IMR-90 (cell line): ENCODE measurements at regions not wholly inside any gene's neighbourhood (a gene's known extent, or its start where the extent isn't known, plus 50 kb on each side); places are given as distances from the start of the nearest gene placed in this dataset.

Experiments
- ATAC-seq: fragments of 200-7000 bp; cut with Tn5 transposase; 2 replicates; pipeline ENCODE4 v1.9.1; 2020; ENCODE audit warnings: low read depth, mild to moderate bottlenecking, moderate library complexity
- BruUV-seq: library from RNA; stranded (reverse); fragments of 400-500 nt; replicated peaks from 2 replicates; lab custom pipeline; 2021; lab: Mats Ljungman, UMichigan
- CTCF ChIA-PET: fragments of 300-600 bp; formaldehyde crosslinking; extraction: SDS; loops from one replicate; lab custom pipeline; 2021; ENCODE audit warnings: antibody characterized with exemption; lab: Yijun Ruan, JAX
- POLR2A ChIA-PET: fragments of 300-600 bp; sonication (Branson Sonifier 250); formaldehyde crosslinking; loops from one replicate; lab custom pipeline; 2022; ENCODE audit warnings: antibody characterized with exemption; ENCODE audit not compliant: unreplicated experiment; lab: Charles Lee
- DNase-seq: peaks from one replicate; pipeline ENCODE4 v3.0.0; 2013
- H2AFZ ChIP-seq: replicated peaks from 2 replicates; pipeline ENCODE3; 2013; ENCODE audit warnings: low read length, mild to moderate bottlenecking; ENCODE audit not compliant: poor library complexity
- H2AK5ac ChIP-seq: 2 replicates; pipeline ENCODE4 v1.6.1; 2013; ENCODE audit warnings: low read depth, low read length, inconsistent platforms
- H2AK9ac ChIP-seq: replicated peaks from 2 replicates; pipeline ENCODE3; 2013; ENCODE audit warnings: mild to moderate bottlenecking, low read depth, low read length, moderate library complexity; ENCODE audit not compliant: poor library complexity
- H2BK120ac ChIP-seq: 2 replicates; pipeline ENCODE4 v1.6.1; 2013; ENCODE audit warnings: low read depth, low read length, inconsistent platforms
- H2BK15ac ChIP-seq: 3 replicates; pipeline ENCODE4 v1.6.1; 2013; ENCODE audit warnings: low read depth, low read length, inconsistent platforms
- H2BK20ac ChIP-seq: 2 replicates; pipeline ENCODE4 v1.6.1; 2013; ENCODE audit warnings: low read depth, mild to moderate bottlenecking, inconsistent platforms, low read length, moderate library complexity
- H2BK5ac ChIP-seq: 2 replicates; pipeline ENCODE4 v1.6.1; 2013; ENCODE audit warnings: mild to moderate bottlenecking, low read depth, low read length, inconsistent platforms; ENCODE audit not compliant: poor library complexity, severe bottlenecking
- H3K14ac ChIP-seq: replicated peaks from 2 replicates; pipeline ENCODE4 v1.6.1; 2013; ENCODE audit warnings: low read depth, low read length, inconsistent platforms
- H3K18ac ChIP-seq: 2 replicates; pipeline ENCODE4 v1.6.1; 2013; ENCODE audit warnings: low read depth, low read length, control low read depth
- H3K23ac ChIP-seq: 2 replicates; pipeline ENCODE4 v1.6.1; 2013; ENCODE audit warnings: low read depth, low read length, inconsistent platforms
- H3K27ac ChIP-seq: 2 replicates; pipeline ENCODE4 v1.5.1; 2013; ENCODE audit warnings: mild to moderate bottlenecking, control low read depth, low read length; ENCODE audit not compliant: insufficient read depth
- H3K27me3 ChIP-seq: 2 replicates; pipeline ENCODE4 v1.6.1; 2013; ENCODE audit warnings: low read length; ENCODE audit not compliant: control insufficient read depth, insufficient read depth
- H3K36me3 ChIP-seq: 2 replicates; pipeline ENCODE4 v1.6.1; 2013; ENCODE audit warnings: low read length, mixed read lengths; ENCODE audit not compliant: control insufficient read depth, insufficient read depth
- H3K4ac ChIP-seq: 2 replicates; pipeline ENCODE4 v1.6.1; 2013; ENCODE audit warnings: low read depth, low read length, inconsistent platforms
- H3K4me1 ChIP-seq: 2 replicates; pipeline ENCODE4 v1.6.1; 2013; ENCODE audit warnings: low read length, mixed read lengths; ENCODE audit not compliant: control insufficient read depth, insufficient read depth
- H3K4me2 ChIP-seq: 2 replicates; pipeline ENCODE4 v1.6.1; 2013; ENCODE audit warnings: low read depth, mild to moderate bottlenecking, control low read depth, low read length, moderate library complexity
- H3K4me3 ChIP-seq: 2 replicates; pipeline ENCODE4 v1.5.1; 2013; ENCODE audit warnings: low read depth, mild to moderate bottlenecking, control low read depth, low read length, moderate library complexity; ENCODE audit not compliant: insufficient read depth
- H3K56ac ChIP-seq: 2 replicates; pipeline ENCODE4 v1.6.1; 2013; ENCODE audit warnings: low read length, inconsistent platforms; ENCODE audit not compliant: insufficient read depth; ENCODE audit errors: extremely low read depth
- H3K79me1 ChIP-seq, 2 experiments: 2 replicates each; pipeline ENCODE4 v1.6.1; 2013; ENCODE audit warnings: low read length in 2 of 2, inconsistent platforms in 1 of 2, low read depth in 1 of 2
- H3K9ac ChIP-seq: 2 replicates; pipeline ENCODE4 v1.6.1; 2013; ENCODE audit warnings: low read depth, low read length, control low read depth
- H3K9me1 ChIP-seq: 2 replicates; pipeline ENCODE4 v1.6.1; 2013; ENCODE audit warnings: low read length, inconsistent platforms; ENCODE audit not compliant: insufficient read depth
- H3K9me3 ChIP-seq: 2 replicates; pipeline ENCODE4 v1.6.1; 2013; ENCODE audit warnings: low read length; ENCODE audit not compliant: control insufficient read depth, insufficient read depth
- H4K20me1 ChIP-seq: 2 replicates; pipeline ENCODE4 v1.6.1; 2013; ENCODE audit warnings: low read length, inconsistent platforms; ENCODE audit not compliant: insufficient read depth
- H4K5ac ChIP-seq: 2 replicates; pipeline ENCODE4 v1.6.1; 2013; ENCODE audit warnings: mild to moderate bottlenecking, low read depth, low read length, control low read depth
- H4K8ac ChIP-seq, 2 experiments: 2 replicates each; pipeline ENCODE4 v1.6.1; 2013; ENCODE audit warnings: low read depth in 2 of 2, low read length in 2 of 2, control low read depth in 1 of 2, inconsistent platforms in 1 of 2
- H4K91ac ChIP-seq: 2 replicates; pipeline ENCODE4 v1.6.1; 2013; ENCODE audit warnings: low read depth, low read length, inconsistent platforms; ENCODE audit not compliant: insufficient read depth
- BHLHE40 ChIP-seq: fragments of 150-350 bp; IDR thresholded peaks from 2 replicates; pipeline ENCODE4 v1.6.1; 2016; ENCODE audit warnings: mild to moderate bottlenecking, low read depth, low read length
- CEBPB ChIP-seq: IDR thresholded peaks from 2 replicates; pipeline ENCODE4 v1.6.1; 2012; ENCODE audit warnings: low read depth, low read length, improper control_type of control experiment
- CHD1 ChIP-seq: IDR thresholded peaks from 2 replicates; pipeline ENCODE4 v1.6.1; 2012; ENCODE audit warnings: low read depth, low read length, improper control_type of control experiment
- ELK1 ChIP-seq: fragments of 150-350 bp; IDR thresholded peaks from 2 replicates; pipeline ENCODE4 v1.6.1; 2016; ENCODE audit warnings: low read depth, mild to moderate bottlenecking, low read length, moderate library complexity, borderline replicate concordance
- FOS ChIP-seq: fragments of 150-350 bp; IDR thresholded peaks from 2 replicates; pipeline ENCODE4 v1.6.1; 2016; ENCODE audit warnings: low read depth, low read length
- MAFK ChIP-seq: IDR thresholded peaks from 2 replicates; pipeline ENCODE4 v1.6.1; 2012; ENCODE audit warnings: low read depth, low read length, improper control_type of control experiment
- MAZ ChIP-seq: IDR thresholded peaks from 2 replicates; pipeline ENCODE4 v1.6.1; 2012; ENCODE audit warnings: low read depth, mild to moderate bottlenecking, low read length, improper control_type of control experiment, moderate library complexity, borderline replicate concordance
- MXI1 ChIP-seq: IDR thresholded peaks from 2 replicates; pipeline ENCODE4 v1.6.1; 2012; ENCODE audit warnings: low read depth, mild to moderate bottlenecking, low read length, moderate library complexity, borderline replicate concordance
- NFE2L2 ChIP-seq: fragments of 150-350 bp; IDR thresholded peaks from 2 replicates; pipeline ENCODE4 v1.6.1; 2016; ENCODE audit warnings: low read depth, mild to moderate bottlenecking, low read length
- POLR2A ChIP-seq: IDR thresholded peaks from 2 replicates; pipeline ENCODE4 v1.6.1; 2012; ENCODE audit warnings: mild to moderate bottlenecking, low read depth, low read length
- RAD21 ChIP-seq: IDR thresholded peaks from 2 replicates; pipeline ENCODE4 v1.6.1; 2012; ENCODE audit warnings: low read length, improper control_type of control experiment
- RCOR1 ChIP-seq: IDR thresholded peaks from 2 replicates; pipeline ENCODE4 v1.6.1; 2012; ENCODE audit warnings: mild to moderate bottlenecking, low read length, improper control_type of control experiment; ENCODE audit not compliant: insufficient replicate concordance
- RFX5 ChIP-seq: IDR thresholded peaks from 2 replicates; pipeline ENCODE4 v1.8.0; 2012; ENCODE audit warnings: low read depth, mild to moderate bottlenecking, low read length, moderate library complexity
- SMC3 ChIP-seq: fragments of 150-350 bp; IDR thresholded peaks from 2 replicates; pipeline ENCODE4 v1.6.1; 2016; ENCODE audit warnings: low read depth, mild to moderate bottlenecking, antibody characterized with exemption, low read length, moderate library complexity
- WGBS, 2 experiments: methylation state at CpG; one replicate each; pipeline versions ENCODE4 v1.1.5 to v1.1.7; 2013; ENCODE audit warnings: missing lambda C conversion rate in 2 of 2; ENCODE audit not compliant: insufficient read length in 1 of 2; ENCODE audit errors: extremely low coverage in 2 of 2; 5-methylcytosine and 5-hydroxymethylcytosine counted together
- dilution Hi-C: fragments of 300-500 bp; cut with HindIII; formaldehyde crosslinking; loops from one replicate; pipeline ENCODE4 v1.14.3; 2018; ENCODE audit warnings: low sequenced_read_pairs; ENCODE audit not compliant: unreplicated experiment
- in situ Hi-C: fragments of 300-500 bp; cut with MboI; formaldehyde crosslinking; loops from 3 replicates; pipeline ENCODE4 v1.14.3; 2019; ENCODE audit warnings: low sequenced_read_pairs, inconsistent platforms, mixed read lengths
- intact Hi-C: fragments of 100-400 bp; cut with micrococcal nuclease; formaldehyde crosslinking; loops from 2 replicates; pipeline ENCODE4 v1.10.0; 2022
- TF ChIP-seq, protein P1 (sequence below): fragments of 150-350 bp; IDR thresholded peaks from 2 replicates; pipeline ENCODE4 v1.6.1; 2017; ENCODE audit warnings: mild to moderate bottlenecking, antibody characterized with exemption, low read length, low read depth
- TF ChIP-seq, protein P2 (sequence below): conservative IDR thresholded peaks from 2 replicates; pipeline ENCODE4 v1.5.1; 2012; ENCODE audit warnings: mild to moderate bottlenecking, low read depth, low read length, improper control_type of control experiment

DNA sequence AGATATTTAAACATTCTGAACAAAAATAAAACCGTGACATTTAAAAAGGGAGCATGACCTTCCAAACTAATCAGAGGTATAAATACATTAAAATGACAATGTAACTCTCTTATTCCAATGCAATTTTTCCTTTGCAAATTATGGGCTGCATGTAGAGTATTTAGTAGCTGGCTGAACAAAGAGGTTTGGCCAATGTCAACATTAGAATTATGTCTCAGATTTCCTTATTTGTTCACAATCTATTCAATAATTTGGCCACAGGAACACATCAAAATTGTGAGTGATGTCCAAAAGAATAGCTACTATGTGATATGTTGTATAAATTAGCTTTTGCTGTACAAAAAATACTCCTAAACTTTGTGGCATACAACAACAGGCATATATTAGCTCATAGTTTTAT is 580.0 kb upstream of the MARCKS start:
- Histone ChIP-seq H3K27me3 (no peaks in the 10 kb centered on the region), H3K9me3 (no peaks in the 10 kb centered on the region), H2BK5ac (no peak overlapping the region), H2BK15ac (no peak overlapping the region), H2AK9ac (no peak overlapping the region), H2BK120ac (no peak overlapping the region), H3K4me3 (no peak overlapping the region), H3K14ac (no peak overlapping the region), H2BK20ac (no peak overlapping the region), H3K4me1 (peaks cover 2% of the 10 kb centered on the region; the same call in 1 of the 2 replicates), H4K8ac (no peak overlapping the region), H2AK5ac (no peak overlapping the region), H3K9me1 (no peaks in the 10 kb centered on the region), H4K91ac (no peak overlapping the region), H3K23ac (no peak overlapping the region), H3K56ac (no peak overlapping the region), H3K79me1 (no peaks in the 10 kb centered on the region), H3K4ac (no peak overlapping the region), H3K36me3 (no peaks in the 10 kb centered on the region), H3K18ac (no peak overlapping the region), H3K27ac (no peak overlapping the region), H4K20me1 (no peaks in the 10 kb centered on the region), H2AFZ (no peak overlapping the region), H3K9ac (no peak overlapping the region), H3K4me2 (no peak overlapping the region), H4K5ac (no peak overlapping the region)
- ChIA-PET POLR2A (no interaction called here), CTCF (interaction anchor here (1.0 kb wide), 1 partner anchor 17 kb away, joined by 3 read pairs; no protein-coding TSS in a partner anchor)
- BruUV-seq = no TSS peak
- ATAC-seq (no peak), DNase-seq (no peak)
- in situ Hi-C loops (no loop called here), dilution Hi-C loops (no loop called here), intact Hi-C loops (no loop called here)
- WGBS, 2 experiments = no CpG with 5 or more reads among the region's 1 CpG
- no peak for TF ChIP-seq RCOR1
- TF ChIP-seq SMC3 = no peak
- no peak for TF ChIP-seq RAD21
- TF ChIP-seq MAZ = no peak
- no peak for TF ChIP-seq RFX5
- no peak for TF ChIP-seq BHLHE40
- TF ChIP-seq MAFK = no peak
- TF ChIP-seq ELK1 = no peak
- no peak for TF ChIP-seq FOS
- TF ChIP-seq, protein P1, sequence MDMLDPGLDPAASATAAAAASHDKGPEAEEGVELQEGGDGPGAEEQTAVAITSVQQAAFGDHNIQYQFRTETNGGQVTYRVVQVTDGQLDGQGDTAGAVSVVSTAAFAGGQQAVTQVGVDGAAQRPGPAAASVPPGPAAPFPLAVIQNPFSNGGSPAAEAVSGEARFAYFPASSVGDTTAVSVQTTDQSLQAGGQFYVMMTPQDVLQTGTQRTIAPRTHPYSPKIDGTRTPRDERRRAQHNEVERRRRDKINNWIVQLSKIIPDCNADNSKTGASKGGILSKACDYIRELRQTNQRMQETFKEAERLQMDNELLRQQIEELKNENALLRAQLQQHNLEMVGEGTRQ = no peak
- no peak for TF ChIP-seq CEBPB
- no peak for TF ChIP-seq NFE2L2
- TF ChIP-seq, protein P2, sequence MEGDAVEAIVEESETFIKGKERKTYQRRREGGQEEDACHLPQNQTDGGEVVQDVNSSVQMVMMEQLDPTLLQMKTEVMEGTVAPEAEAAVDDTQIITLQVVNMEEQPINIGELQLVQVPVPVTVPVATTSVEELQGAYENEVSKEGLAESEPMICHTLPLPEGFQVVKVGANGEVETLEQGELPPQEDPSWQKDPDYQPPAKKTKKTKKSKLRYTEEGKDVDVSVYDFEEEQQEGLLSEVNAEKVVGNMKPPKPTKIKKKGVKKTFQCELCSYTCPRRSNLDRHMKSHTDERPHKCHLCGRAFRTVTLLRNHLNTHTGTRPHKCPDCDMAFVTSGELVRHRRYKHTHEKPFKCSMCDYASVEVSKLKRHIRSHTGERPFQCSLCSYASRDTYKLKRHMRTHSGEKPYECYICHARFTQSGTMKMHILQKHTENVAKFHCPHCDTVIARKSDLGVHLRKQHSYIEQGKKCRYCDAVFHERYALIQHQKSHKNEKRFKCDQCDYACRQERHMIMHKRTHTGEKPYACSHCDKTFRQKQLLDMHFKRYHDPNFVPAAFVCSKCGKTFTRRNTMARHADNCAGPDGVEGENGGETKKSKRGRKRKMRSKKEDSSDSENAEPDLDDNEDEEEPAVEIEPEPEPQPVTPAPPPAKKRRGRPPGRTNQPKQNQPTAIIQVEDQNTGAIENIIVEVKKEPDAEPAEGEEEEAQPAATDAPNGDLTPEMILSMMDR = no peak
- no peak for TF ChIP-seq MXI1
- no peak for TF ChIP-seq POLR2A
- no peak for TF ChIP-seq CHD1
